Superior temporal gyrus (tissue), 1 donor: ENCODE measurements at regions not wholly inside any gene's neighbourhood (a gene's known extent, or its start where the extent isn't known, plus 50 kb on each side); places are given as distances from the start of the nearest gene placed in this dataset.
"Not testable (repeated sequence)": the region's sequence is repeated elsewhere in the genome, so short reads cannot be mapped to it uniquely, and the experiment has no call there.

Experiments
- DNase-seq: peaks from one replicate; pipeline ENCODE4 v3.0.0-alpha.2; 2016; ENCODE audit errors: extremely low spot score

DNA sequence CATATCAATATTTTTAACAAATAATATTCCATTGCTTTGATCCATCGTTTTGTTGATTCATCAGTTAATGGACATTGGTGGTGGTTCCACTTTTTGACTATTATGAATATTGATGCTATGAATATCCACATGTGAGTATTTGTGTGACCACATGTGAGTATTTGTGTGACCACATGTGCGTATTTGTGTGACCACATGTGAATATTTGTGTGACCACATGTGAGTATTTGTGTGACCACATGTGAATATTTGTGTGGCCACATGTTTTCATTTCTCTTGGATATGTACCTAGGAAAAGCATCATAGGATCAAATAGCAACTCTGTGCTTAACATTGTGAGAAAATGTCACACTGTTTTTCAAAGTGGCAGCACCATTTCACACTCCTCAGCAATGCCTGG is 433.6 kb upstream of the FRG1 start:
- no peak for DNase-seq

DNA sequence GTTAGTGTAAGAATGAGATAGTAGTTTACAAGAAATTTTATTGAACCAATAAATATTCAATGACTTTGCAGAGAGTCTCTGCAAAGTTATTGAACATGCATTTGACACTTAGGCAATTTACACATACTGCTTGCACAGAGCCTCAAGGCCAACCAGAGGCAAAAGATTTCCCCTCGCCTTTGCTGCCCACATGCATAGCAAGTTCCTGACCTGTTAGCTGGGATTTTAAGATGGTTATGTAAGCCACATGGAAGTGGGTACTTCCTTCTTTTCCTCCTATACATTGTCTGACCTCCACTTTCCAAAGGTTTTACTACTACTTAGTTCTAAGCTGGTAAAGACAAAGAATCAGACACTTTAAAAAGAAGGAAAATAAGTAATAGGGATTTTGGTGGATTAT is 430.1 kb upstream of the FRG1 start:
- no peak for DNase-seq

DNA sequence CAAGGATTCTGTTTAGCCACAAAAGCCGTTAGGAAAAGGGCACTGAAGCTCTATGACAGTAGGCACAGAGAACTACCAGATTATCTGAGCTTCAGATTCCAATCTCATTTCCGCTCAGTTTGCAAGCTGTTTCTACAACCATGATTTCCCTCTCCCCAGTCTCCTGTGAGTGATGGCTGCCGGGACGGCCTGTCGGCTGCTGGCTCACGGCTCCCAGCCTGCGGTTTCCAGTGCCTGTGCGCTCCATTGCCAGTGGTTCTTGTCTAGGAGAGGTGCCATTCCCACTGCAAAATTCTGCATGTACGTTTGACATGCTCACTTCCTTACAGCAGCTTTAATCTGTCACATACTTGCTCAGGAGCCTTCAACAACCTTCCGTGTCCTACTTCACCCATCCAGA is 429.1 kb upstream of the FRG1 start:
- DNase-seq = no peak

GRCh38 chr4:189513421-189513820 is 427.3 kb upstream of the FRG1 start:
- no peak for DNase-seq

GRCh38 chr4:189514209-189514608 is 426.5 kb upstream of the FRG1 start:
- DNase-seq = no peak

GRCh38 chr4:189516902-189517301 is 423.8 kb upstream of the FRG1 start:
- no peak for DNase-seq

DNA sequence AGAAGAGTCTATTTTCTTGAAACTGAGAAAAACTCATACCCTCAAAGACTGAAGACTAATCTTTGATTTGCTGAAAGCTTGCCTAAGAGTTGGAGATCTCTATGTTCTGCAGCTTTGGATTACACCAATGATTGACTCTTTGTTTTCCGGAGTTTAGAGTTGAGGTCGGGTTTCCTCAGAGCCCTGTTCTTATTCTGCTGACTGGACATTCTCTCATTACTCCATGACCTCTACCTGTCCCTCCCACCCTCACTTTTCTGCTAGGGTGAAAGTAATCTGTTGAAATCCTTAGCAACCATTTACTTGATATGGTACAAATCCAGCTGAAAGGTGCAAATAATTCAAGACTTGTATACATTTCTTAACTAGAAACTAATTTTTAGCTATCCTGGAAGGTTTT is 421.5 kb upstream of the FRG1 start:
- no peak for DNase-seq

GRCh38 chr4:189525304-189525703 is 415.4 kb upstream of the FRG1 start:
- DNase-seq = no peak

GRCh38 chr4:189530848-189531247 is 409.8 kb upstream of the FRG1 start:
- no peak for DNase-seq

DNA sequence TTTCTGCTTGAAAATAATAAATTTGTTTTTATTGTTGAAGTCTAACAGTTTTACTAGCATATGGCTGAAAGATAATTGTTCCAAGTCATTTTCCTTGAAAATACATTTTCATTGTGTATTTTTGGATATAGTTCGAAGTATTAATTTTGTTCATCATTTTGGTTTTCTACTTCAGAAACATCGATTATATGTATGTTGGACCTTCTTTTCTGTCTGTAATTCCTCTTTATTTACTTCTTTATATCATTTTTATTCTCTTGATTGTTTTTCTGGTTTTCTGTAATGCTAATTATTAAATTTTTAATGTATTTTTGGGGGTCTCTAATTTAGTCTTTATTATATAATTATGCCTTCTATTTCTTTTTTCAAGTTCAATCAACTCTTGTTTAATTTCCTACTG is 407.1 kb upstream of the FRG1 start:
- DNase-seq = no peak

DNA sequence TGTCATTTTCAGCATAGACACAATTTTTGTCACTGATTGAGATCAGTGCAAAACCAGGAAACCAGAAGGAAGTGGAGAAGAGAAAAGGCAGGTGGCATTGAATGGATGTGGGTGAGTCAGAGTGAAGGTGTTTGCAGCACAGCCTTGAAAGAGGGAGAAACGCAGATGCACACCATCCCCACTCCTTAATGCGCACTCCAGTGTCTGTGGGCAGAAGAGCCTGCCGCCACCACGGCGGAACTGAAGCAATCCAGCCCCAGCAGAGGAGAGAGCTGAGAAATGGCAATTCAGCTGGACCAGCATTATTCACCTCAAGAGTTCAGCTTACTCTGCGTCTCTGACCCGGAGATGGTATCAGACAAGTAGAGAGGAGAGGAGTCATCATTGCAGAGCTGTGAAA is 393.1 kb upstream of the FRG1 start:
- no peak for DNase-seq

DNA sequence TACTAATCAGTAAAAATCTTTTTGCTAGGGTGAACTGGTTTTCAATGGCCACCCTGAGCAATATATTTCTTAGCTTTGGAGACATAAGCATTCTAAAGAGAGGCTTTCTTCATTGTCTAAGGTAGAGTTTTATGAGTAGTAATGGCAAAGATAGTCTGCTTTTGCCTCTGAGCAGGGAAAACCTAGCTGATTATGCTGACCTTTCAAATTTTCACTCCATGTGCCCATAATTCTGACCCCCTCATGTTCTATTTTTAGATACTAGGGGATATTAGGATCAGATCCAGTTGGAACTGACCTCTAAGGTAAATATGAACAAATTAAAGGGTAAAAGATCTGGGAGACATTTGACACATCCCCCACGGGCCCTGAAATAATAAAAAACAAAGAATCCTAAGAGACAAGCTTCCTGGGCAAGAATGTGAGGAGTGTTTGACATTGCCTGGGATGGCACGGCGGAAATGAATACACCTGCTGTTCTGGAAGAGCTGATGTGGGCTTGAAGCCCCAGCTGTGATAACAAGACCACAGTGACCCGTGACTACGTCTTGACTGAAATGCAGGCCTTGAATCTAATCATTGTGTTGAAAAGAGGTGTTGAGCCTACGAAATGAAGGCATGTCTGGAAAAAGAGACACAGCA is 392.1 kb upstream of the FRG1 start:
- no peak for DNase-seq

DNA sequence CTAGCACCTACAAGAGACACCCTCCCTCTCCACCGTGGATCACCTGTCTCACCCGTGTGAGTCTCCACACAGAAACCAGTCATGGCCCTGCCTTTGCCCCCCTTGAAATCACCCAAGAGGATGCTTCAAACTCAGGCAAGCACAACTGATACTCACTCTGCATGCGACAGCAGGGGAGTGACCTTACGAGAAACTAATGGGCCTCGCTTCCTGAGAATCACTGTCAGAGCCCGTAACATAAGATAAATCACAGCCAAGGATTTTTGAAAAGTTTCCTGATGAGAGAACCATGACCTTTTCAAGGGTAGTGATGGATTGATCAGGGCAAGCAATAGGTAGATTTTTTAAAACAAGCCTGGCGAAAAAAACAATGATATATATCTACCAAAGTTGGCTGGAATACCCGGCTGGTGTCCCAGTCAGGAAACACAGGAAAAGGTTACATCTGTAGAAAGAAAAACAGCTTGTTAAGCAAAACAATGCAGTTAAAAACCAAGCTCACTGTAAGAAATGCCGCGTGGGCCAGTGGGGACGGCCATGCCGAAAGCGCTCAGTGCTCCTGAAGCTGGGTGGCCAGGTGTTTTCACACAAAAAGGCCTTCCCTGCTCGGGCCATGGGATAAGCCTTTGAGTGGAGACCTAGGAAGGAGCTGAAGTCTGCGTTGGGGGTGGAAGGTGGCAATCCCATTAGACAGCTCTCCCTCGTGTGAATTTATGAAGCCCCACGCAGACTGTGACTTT is 388.6 kb upstream of the FRG1 start:
- DNase-seq = not testable (repeated sequence)

GRCh38 chr4:189560605-189561004 is 380.1 kb upstream of the FRG1 start:
- not testable (repeated sequence) for DNase-seq

- DNase-seq = not testable (repeated sequence)
Observed at GRCh38 chr4:189563751-189564150, 376.9 kb upstream of the FRG1 start.

DNA sequence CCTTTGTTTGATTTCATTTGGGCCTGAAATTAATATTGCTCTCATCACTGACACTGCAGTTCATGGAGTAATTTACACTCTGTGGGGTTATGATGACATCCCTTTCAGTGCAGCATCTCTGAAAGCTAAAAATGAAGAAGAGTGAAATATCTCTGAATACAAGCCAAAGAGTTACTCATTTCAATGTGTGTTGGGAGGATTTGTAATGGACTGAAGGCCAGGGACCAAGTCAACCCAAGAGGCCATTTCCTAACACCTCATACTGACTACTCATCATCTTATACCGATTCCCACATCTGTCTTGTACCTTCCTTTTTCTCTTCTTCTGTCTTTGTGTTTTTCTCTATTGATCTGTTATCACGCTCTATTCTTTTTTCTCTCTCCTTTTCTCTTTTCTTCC is 374.4 kb upstream of the FRG1 start:
- not testable (repeated sequence) for DNase-seq

DNA sequence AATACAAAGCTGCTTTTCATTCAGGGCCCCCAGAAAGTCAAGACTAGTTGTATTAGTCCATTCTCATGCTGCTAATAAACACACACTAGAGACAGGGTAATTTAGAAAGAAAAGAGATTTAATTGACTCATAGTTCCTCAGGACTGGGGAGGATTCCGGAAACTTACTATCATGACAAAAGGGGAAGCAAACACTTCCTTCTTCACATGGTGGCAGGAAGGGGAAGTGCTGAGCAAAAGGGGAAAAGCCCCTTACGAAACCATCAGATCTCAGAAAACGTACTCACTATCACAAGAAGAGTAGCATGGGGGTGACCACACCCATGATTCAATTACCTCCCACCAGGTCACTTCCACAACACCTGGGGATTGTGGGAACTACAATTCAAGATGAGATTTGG is 373.8 kb upstream of the FRG1 start:
- DNase-seq = not testable (repeated sequence)

- not testable (repeated sequence) for DNase-seq
Observed at GRCh38 chr4:189579645-189580044, 361.0 kb upstream of the FRG1 start.

DNA sequence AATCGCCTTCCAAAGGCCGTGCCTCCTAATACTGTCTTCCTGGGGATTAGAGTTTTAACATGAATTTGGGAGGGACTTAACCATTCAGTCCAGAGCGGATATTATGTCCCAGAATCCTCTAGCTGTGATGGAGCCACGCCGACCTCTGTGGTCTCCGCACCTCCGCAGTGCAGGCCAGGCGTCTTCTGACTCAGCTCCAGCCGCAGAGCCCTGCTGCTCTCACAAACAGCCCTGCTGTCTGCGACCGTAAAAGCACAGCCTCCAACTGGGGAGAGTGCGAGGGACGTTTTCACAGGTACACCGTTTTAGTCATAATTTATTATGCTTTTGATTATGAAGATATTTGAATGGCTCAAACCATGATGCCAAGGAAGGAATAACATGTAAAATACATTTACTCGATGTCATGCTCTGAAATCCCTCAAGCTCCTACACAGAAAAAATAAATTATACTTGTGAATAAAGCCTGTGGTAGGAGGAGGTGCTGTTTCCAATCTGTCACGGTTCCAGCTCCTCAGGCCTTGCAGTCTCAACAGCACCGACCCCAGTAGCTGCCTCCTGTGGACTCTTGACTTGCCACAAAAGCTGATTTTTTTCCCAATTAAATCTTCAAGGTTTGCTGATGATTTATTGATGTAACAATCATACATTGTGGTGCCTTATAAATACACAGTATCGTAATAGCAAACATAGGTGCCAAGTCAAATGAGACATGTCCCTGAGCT is 353.6 kb upstream of the FRG1 start:
- DNase-seq = not testable (repeated sequence)

DNA sequence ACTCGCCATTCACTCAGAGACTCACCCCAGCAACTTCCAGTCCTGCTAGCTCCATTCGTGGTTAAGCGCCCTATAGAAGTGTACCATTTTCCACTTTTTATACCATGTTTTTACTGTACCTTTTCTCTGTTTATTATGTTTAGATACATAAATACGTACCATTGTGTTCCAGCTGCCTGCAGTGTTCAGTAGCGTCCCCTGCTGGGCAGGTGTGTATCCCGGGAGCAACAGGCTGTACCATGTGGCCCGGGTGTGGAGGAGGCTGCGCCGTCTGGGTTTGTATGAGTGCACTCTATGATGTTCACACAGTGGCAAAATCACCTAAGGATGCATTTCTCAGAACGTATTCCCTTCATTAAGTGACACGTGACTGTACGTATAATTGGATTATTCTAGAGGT is 351.5 kb upstream of the FRG1 start:
- not testable (repeated sequence) for DNase-seq

GRCh38 chr4:189592890-189593289 is 347.8 kb upstream of the FRG1 start:
- no peak for DNase-seq

DNA sequence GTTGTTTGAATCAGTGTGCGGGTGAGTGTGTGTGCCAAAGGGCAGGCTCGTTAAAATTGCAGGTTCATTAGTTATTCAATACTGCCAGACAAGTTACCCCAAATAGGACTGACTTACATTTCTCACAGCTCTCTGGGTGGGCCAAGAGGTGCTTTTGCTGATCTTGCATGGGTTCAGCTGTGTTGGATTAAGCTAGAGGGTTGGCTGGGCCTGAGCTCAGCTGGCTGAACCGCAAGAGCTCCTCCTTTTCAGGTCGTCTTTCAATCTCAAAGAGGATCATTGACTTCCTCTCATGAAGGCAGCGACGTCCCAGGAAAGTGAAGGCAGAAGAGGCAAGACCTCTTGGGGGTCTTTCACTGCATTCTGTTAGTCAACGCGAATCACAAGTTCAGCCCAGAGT is 343.3 kb upstream of the FRG1 start:
- no peak for DNase-seq

DNA sequence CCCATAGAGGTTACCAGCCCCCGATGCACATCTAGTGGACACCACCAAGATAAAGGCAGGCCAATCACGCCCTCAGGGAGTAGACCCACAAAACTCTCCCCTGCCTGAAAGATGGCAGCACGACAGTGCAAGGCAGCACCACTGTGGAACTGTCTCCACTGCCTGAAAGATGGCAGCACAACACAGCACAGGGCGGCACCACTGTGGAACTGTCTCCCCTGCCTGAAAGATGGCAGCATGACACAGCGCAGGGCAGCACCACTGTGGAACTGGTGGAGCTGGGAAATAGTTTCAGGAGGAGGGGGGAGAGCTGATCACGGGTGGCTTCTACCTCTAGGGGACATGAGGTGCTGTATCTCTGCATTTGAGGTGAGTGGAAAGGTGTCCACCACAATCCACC is 340.4 kb upstream of the FRG1 start:
- no peak for DNase-seq
